Posterior cingulate gyrus (tissue), 11 donors: ENCODE measurements at regions not wholly inside any gene's neighbourhood (a gene's known extent, or its start where the extent isn't known, plus 50 kb on each side); places are given as distances from the start of the nearest gene placed in this dataset.
A peak's percentile ranks its signal among the peaks of the same experiment; 100 is the strongest.

Experiments
- DNase-seq, 10 donors: peaks; one replicate each; pipeline versions ENCODE4 v3.0.0 to v3.0.0-alpha.2; 2020 to 2021; ENCODE audit warnings: mixed read lengths in 3 of 10
- intact Hi-C: fragments of 100-400 bp; cut with DNase I; formaldehyde crosslinking; loops from one replicate; pipeline ENCODE4 v1.15.1; 2023

DNA sequence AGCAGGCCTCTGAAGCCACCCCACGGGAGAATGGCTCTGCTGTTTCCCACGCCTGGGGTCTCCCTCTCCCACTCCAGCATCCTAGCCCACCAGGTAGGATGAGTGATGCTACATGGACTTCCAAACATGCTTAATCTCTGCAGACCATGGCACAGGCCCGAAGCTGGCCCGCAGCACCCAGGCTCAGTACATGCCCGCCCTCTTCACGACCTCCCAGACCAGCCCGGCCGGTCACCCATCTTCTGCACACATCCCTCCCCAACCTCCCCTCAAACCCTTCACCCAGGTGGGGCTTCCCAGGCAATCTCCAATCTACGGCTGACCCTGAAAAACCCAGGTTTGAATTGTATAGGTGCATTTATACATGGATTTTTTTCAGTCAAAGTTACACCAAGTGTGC lies 264.0 kb downstream of the TJP1 start:
- DNase-seq: peak in 1 of 10 donors; percentile 65
- intact Hi-C loops: no loop called here

DNA sequence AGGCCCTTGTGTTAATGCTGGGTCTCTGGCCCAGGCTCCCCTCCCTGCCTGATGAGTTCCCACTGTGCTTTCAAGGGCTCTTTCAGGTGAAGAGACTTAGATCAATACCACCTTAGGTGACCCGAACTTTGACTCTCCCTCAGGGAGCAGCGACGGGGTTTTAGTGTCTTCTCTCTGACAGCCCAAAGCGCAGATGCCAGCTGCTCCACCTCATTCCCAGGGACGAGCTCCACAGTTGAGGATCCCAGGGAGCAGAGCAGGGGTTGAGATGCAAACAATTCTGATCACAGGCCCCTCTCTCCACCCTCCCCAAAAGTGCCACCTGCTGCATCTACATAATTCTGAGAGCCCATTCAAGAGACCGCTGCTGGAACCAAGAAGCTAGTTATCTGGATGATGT lies 265.1 kb downstream of the TJP1 start:
- intact Hi-C loops: no loop called here
- DNase-seq: no peak

DNA sequence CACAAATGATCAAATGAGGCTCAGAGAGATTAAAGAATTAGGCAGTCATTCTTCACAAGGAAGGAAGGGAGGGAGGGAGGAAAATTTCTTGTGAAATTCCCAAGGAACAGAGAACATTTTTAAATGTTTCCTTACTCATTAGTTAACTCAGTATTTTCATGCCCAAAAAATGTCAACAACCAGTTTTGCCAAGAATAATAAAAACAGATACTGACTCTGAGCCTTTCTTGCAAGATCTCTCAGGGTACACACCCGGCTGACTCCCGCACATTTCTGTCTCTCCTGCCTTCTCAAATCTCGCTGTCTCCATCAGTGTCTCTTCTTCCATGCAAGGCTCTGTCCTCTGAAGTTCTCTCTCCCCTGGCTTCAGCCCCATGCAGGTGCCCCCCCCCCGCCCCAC lies 265.9 kb downstream of the TJP1 start:
- intact Hi-C loops: no loop called here
- DNase-seq: no peak

DNA sequence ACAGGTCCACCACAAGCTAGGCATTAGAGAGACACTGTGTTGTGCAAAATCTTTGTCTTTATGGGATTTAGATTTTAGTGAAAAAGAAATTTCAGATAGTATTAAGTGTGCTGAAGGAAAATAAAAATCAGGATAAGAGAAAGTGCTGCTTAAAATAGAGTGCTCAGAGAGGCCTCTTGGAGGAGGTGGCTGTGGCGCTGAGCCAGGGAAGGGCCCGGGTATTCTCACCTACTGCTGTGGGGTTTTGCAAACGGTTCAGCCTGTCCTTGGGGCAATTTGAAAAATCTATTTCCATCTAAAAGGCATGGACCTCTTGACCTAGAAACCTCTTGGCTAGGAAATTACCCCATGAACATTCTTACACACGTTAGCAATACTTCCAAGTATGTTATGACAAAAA lies 267.7 kb downstream of the TJP1 start:
- DNase-seq: peak in 1 of 10 donors; percentile 42
- intact Hi-C loops: no loop called here

DNA sequence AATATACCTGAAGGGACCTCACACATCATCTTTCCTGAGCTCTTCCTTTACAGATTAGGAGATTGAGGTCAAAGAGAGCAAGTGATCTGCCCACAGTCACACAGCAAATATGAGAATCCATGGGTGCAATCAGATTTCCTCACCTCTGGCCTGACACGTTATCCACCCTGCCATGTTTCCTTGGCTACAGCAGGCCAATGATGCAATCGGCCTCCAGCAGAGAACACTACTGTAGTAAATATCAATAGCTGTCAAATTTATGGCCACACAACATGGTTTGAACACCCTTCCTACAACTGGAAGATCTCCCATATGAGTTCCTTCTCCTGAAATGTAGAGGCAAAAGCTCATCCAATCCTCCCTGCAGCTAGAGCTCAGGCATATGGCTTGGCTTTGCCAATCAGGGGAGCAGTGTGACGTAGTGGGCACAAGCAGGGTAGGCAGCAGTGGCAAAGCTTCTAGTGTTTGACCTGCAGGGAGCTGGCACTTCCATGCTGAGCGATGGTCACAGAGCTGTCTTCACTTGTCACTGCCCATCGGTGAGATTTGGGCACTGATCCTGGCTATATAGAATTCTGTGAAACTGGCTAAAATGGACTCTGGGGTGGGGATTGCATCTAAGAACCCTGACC lies 271.3 kb downstream of the TJP1 start:
- intact Hi-C loops: no loop called here

DNA sequence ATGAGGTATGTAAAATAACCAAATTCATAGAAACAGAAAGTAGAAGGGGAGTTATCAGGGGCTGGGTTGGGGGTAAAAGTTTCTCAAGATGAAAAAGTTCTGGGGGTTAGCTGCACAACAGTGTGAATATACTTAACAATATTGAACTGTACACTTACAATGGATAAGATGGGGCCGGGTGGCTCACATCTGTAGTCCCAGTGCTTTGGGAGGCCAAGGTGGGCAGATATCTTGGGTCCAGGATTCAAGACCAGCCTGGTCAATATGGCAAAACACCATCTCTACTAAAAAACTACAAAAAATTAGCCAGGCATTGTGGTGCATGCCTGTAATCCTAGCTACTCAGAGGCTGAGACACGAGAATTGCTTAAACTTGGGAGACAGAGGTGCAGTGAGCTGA lies 274.3 kb downstream of the TJP1 start:
- peak in 1 of 10 donors; percentile 62 for DNase-seq
- intact Hi-C loops: no loop called here

More for the DNA sequence above, 271.3 kb downstream of the TJP1 start:
- no peak for DNase-seq

DNA sequence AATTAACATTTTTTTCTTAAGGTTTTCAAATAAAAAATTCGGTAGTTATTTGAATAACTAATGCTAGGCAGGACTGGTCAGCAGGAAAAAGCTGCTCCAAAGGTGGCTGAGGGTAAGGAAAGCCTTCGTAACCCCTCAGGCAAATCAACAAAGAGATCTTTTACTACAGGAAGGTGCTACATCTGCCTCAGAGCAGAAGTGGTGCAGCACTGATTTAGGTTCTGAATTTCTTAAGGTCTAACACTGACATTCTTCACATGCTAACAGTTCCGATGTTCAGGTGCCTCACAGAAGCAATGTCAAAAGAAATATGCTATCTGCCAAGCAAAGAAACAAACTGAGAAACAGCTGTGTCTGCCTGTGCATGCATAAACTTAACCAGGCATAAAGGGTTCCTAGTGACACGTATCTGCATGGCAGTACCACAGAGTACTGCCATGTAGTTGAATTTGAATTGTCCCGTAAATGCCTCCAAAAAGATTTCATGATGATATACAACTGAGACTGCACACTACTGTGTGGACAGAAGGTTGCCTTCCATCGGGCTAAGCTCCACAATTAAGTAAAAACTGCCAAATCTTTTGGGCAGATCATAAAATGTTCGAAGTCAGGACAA lies 275.0 kb upstream of the NSMCE3 start:
- intact Hi-C loops: no loop called here
- DNase-seq: no peak

DNA sequence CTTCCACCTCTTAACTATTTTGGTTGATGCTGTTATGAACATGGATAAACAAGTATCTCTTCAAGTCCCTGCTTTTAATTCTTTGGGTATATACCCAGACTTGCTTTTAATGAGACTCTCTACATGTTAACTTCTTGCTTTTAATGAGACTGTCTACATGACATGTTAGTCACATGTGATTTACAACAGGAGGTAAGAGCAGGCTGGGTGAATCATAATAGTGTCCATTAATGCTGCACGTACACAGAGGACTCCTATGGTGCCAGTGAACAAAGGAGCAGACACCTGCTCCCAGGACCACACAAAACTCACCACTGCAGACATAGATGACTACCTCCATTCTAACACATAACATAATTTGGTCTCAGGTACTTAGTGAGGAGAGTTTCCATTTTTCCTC lies 273.4 kb upstream of the NSMCE3 start:
- intact Hi-C loops: no loop called here
- DNase-seq: no peak

DNA sequence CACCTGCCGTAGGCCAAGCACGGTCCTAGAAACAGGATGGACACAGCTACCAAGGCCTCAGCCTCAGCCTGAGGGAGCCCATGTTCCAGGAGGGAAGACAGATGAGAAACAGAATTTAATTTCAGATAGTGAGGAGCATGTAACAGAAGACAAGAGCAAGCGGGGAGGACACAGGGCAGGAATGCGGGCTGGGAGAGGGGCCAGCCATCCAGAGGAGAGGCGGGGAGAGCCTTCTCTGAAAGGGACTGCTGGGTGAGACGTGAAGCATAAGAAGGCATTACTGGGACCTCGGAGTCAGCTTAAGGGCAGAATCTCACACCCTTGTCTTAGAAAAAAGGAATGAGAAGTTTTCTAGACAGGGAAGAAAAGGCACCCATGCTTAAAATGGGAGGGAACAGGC lies 271.7 kb upstream of the NSMCE3 start:
- DNase-seq: no peak
- intact Hi-C loops: no loop called here

DNA sequence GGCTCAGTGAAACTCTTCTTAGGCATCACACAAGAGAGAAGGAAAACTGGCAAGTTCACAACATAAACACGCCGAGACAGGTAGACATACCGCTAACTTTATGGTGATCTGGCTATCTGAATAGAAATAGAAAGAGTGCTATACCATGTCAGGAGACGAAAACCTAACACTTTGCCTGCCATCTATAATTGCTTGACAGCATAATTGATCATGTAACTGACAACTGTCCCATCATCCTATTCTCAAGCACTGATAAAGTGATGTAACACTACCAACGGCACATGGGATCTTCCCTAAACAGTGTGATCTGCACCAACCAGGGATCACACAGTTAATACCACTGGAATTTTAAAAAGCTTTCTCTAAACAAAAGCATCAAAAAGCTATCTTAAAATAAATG lies 270.9 kb upstream of the NSMCE3 start:
- DNase-seq: no peak
- intact Hi-C loops: no loop called here

DNA sequence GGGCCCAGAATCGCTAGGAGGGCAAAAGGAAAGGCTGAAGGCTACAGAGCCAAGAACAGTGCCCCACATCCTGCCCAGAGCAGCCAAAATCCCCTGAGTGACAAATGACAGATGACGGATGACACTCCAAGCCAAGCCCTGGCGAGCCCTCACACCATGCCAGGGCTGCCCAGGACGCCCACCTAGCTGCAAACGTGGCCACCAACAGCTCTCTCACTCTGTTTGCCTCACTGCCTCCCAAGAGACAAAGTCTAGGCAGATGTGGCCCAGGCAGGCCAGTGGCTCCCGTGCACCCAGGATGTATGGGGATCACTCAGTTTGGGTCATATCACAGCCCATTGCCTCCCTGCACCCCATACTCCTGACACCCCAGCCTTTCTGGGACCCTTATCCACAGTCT lies 270.1 kb upstream of the NSMCE3 start:
- no peak for DNase-seq
- intact Hi-C loops: no loop called here

DNA sequence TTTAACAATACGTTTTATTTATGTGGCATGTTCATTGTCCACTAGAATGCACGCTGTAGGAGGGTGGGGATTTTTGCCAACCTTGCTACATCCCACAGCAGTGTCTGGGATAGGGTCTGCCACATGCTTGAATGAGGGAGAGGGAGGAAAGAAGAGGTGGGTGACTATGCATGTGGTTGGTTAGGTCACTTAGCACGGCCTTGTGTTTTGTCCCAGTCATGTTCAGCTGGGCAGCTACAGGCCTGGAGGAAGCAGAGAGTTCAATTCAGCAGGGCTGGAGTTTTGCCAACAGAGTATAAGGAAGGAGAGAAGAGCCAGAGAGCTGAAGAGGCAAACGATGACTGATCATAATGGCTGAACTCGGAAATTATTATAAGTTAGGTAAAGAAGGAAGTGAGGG lies 268.4 kb upstream of the NSMCE3 start:
- intact Hi-C loops: no loop called here
- DNase-seq: no peak

DNA sequence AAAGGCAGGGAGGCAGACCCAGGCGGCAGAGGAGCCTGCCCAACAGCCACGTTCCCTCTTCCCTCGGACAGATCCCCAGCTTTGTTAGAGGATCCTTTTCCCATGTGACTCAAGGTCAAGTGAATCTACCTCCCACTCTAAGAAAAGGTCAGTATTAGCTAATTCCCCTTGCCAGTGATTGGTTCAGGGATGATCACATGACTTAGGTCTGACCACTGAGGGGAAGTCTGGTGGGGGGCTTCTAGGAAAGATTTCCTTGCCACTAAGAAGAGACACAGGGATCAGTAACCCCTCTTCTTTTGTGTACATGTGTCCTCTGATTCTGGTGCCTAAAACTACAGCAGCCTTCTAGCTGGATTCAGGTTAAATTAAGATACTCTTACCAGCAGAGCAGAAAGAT lies 266.3 kb upstream of the NSMCE3 start:
- DNase-seq: no peak
- intact Hi-C loops: no loop called here

DNA sequence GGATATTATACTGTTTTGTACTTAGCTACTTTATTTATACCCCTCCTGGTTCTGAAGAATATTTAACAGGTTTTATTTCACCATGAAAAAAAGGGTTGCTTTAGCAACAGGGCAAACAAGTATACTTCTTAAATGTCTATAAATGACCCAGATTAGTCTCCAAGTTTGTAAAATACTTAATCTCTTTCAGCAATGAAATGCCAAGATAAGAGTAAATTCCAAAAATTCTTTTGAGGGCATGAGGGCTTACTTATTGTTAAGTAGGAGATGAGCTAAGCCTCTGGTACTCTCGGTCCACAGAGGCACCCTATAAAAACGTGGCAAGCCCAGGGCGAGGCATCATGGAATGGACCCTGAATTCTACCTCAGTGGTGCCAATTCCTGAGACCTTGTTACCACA lies 264.8 kb upstream of the NSMCE3 start:
- intact Hi-C loops: no loop called here
- no peak for DNase-seq

DNA sequence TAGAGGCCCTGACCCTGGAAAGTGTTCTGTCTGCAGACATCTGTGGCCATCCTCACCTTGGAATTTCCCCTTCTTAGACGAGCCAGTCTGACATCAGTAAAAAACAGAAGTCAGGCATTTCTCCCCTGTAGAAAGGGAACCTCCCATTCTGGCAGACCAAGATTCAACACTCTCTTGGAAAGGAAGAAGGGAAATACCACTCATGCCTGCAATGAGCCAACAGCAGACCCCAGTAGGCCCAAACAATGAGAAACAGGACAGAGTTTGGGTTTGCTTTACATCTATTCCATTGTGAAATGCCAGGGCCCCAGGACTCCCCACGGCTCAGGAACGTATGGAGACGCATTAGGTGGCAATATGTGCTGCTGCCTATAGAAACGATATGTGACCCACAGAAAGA lies 264.0 kb upstream of the NSMCE3 start:
- intact Hi-C loops: no loop called here
- no peak for DNase-seq

DNA sequence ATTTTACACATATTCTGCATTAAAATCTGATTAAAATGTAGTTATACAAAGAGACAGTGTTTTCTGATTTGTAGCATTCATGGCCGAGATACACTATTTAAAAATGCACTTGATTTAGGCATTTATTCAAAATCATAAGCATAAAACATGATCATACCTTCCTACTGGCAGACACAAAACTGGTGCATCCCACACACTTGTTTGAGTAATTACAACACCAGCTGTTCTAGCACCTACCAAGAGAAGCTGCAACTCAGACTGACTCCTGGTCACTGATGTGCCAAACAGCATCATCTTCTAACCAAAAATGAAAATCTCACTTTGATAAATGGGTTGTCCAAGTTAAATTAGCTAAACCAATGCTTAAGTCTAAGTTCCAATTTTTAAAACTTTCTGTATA lies 262.7 kb upstream of the NSMCE3 start:
- intact Hi-C loops: no loop called here
- no peak for DNase-seq

DNA sequence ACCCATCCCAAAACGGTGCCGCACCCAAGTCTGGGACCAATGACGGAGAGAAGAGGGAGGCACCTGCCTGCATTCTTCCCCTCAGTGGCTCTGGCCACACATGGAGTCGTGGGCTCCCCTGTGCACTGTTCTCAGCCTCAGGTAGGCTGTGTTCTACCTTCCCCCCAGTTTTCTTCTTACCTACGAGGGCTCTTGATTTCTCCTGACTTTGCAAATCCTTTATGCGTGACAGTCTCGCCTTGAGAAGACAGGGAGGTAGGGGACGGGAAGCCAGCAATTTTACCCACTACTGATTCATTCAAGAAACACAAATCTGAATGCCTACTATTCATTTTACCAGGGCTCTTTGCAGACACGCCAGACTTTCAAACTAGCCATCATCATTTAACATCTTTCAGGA lies 261.3 kb upstream of the NSMCE3 start:
- no peak for DNase-seq
- intact Hi-C loops: no loop called here

DNA sequence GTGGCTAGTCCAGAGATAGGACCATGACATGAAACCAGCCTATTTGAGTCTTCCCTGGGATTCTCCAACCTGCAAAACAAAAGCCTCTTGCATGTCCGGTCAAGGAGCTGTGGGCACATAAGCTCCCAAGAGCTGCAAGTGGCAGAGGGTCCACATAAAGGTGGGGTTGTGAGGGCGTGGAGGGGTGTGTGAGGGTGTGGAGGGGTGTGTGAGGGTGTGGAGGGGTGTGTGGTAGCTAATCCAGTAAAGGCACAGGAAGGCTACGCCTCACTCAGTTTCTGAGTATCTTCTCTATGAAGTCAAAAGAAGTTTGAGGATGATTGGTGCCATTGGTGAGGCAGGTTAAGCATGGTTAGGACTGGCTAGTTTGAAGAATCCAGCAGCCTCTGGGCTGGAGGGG lies 259.4 kb upstream of the NSMCE3 start:
- intact Hi-C loops: no loop called here
- no peak for DNase-seq

DNA sequence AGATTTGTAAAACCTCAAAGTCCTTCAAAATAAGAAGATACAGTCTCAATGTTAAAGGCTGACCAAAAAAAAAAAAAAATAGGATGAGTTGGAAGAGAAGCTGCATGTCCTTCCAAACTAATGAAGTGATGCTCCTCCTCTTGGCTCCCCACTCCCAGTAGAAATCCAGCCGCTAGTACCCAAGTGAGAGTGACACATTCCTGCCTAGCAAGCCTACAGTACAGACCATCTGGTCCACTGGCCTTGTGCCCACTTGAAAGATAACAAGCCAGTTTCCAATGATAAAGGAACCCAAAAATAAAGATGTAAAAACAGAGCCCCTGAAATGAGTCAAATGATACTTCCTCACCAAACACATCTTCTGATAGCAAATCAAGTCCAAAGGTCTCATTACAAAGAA lies 258.7 kb upstream of the NSMCE3 start:
- intact Hi-C loops: no loop called here
- peak in 2 of 10 donors; percentile 22 to 31 for DNase-seq

DNA sequence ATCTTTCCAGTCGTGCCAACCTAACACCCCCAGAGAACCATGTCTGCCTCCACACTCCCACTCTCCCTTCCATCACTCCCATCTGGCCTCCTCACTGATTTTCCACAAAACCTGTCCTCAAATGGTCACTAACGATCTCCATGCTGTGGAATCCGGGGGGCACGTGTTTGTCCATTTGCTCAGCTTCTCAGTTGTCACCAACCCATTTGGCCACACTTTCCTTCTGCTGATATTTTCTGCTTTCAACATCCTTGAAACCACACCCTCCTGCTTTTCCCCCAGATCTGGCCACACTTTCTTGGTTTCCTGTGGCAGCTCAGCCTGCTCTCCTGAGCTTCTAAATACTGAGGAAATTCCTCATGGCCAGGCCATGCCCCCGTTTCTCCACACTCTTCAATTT lies 257.2 kb upstream of the NSMCE3 start:
- no peak for DNase-seq
- intact Hi-C loops: no loop called here

DNA sequence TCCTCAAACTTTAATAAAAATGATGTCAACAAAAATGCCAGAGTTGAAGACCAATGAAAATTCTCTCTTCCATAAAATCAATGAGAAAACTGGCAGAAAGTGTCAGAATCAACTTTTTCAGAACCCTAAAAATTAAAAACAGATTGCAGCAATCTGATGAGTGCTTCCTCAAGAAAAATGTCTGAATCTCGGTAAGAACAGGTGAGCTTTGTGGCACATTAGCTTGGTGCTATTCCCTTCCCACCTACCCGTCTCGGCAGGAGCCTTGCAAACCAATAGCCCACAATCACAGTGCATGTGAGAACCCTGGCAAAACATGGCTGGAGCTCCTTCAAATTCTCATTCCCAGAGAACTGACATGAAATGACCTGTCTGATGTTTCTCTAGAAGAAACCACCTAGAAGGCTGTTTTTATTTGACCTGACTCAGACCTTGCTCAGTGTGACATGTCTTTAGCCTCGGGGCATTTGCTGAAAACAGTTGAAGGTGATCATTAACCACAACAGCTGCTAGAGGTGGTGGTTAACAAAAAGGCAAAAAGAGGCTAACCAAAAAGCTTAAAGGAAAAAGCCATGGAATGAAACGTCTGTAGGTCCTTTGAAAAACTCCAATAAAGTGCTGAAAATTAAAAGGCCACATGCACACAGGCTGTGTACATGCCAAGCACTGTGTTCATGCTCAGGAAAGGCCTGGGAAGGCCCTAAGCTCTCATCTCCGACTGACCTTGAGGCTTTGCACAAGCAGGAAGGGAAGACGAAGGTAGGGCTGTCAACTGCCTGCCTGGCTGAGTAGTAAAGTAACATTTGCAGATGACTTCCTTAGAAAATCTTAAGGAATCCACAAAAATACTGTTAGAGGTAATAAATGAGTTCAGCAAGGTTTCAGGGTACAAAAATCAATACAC lies 253.0 kb upstream of the NSMCE3 start:
- no peak for DNase-seq
- intact Hi-C loops: no loop called here

DNA sequence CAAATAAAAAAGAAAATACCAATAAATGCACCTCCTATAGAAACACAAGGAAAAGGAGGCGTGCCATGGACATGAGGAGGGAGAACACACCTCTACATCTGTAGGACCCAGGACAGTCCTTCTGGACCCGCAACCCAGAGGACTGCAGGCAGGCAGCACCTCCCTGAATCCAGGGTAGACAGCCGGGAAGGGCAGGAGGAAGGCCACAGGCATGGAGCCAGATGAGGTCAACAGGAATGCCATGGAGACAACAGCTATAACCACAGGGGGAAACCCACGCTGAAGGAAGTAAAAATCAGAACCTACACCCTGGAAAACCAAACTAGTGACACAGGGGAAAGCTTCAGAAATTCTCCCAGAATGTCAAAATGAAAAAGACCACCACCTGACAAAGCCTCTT lies 248.8 kb upstream of the NSMCE3 start:
- DNase-seq: no peak
- intact Hi-C loops: no loop called here
